SU-DHL-6 (cell line): ENCODE measurements at regions not wholly inside any gene's neighbourhood (a gene's known extent, or its start where the extent isn't known, plus 50 kb on each side); places are given as distances from the start of the nearest gene placed in this dataset.

Experiments used
- EZH2phosphoT487 ChIP-seq: fragments of 200-600 bp; sonication (generic), shearing (Covaris generic); conservative IDR thresholded peaks from 2 replicates; pipeline ENCODE4 v1.6.1; 2018; ENCODE audit warnings: mild to moderate bottlenecking, antibody characterized with exemption, low read length, moderate library complexity, mixed read lengths
- TF ChIP-seq, protein P1 (sequence below): fragments of 200-600 bp; sonication (generic); IDR thresholded peaks from one replicate; pipeline ENCODE4 v1.5.1; 2017; ENCODE audit warnings: antibody characterized with exemption, mild to moderate bottlenecking, low read length, moderate library complexity; ENCODE audit not compliant: insufficient read depth, poor library complexity, severe bottlenecking

DNA sequence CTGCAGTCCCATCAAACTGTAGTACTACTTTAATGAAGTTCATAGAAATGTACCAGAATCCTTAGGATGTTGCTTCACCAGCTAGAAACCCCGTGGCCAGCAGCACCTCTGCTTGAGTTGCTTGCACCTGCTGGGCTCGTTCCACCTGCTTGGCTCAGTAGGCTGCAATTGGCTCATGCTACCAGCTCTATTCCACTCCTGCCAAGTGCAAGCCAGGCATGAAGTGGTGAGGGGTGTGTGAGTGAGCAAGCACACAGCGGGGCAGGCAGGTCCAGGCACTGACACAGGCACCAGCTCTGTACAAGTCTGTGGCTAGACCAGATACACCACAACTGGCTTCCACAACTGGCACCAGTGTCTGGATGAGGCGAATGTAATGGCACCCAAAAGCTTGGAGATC lies 209.9 kb downstream of the AMY1C start:
- TF ChIP-seq, protein P1, sequence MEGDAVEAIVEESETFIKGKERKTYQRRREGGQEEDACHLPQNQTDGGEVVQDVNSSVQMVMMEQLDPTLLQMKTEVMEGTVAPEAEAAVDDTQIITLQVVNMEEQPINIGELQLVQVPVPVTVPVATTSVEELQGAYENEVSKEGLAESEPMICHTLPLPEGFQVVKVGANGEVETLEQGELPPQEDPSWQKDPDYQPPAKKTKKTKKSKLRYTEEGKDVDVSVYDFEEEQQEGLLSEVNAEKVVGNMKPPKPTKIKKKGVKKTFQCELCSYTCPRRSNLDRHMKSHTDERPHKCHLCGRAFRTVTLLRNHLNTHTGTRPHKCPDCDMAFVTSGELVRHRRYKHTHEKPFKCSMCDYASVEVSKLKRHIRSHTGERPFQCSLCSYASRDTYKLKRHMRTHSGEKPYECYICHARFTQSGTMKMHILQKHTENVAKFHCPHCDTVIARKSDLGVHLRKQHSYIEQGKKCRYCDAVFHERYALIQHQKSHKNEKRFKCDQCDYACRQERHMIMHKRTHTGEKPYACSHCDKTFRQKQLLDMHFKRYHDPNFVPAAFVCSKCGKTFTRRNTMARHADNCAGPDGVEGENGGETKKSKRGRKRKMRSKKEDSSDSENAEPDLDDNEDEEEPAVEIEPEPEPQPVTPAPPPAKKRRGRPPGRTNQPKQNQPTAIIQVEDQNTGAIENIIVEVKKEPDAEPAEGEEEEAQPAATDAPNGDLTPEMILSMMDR, result no peak
- TF ChIP-seq EZH2phosphoT487, result no peak
